Caco-2 (cell line): ENCODE measurements at regions not wholly inside any gene's neighbourhood (a gene's known extent, or its start where the extent isn't known, plus 50 kb on each side); places are given as distances from the start of the nearest gene placed in this dataset.

Experiments
- BruUV-seq: library from RNA; stranded (reverse); fragments of 400-500 nt; replicated peaks from 2 replicates; lab custom pipeline; 2021; lab: Mats Ljungman, UMichigan
- CTCF ChIA-PET: fragments of 300-600 bp; sonication (Branson Sonifier 250); formaldehyde crosslinking; loops from one replicate; lab custom pipeline; 2022; ENCODE audit warnings: antibody characterized with exemption; lab: Charles Lee
- POLR2A ChIA-PET: fragments of 300-600 bp; sonication (Branson Sonifier 250); formaldehyde crosslinking; loops from one replicate; lab custom pipeline; 2022; ENCODE audit warnings: antibody characterized with exemption; lab: Charles Lee
- DNase-seq, 2 experiments: peaks; one replicate each; pipeline versions ENCODE4 v3.0.0 to v3.0.0-alpha.2; 2020 to 2022
- H3K27me3 ChIP-seq: replicated peaks from 2 replicates; pipeline ENCODE4 v1.6.0; 2011; ENCODE audit warnings: low read length; ENCODE audit not compliant: control insufficient read depth, insufficient read depth
- H3K36me3 ChIP-seq: 2 replicates; pipeline ENCODE4 v1.5.1; 2011; ENCODE audit warnings: low read length; ENCODE audit not compliant: control insufficient read depth, insufficient read depth
- H3K4me1 ChIP-seq: fragments of 250-450 bp; sonication (Bioruptor Pico); 2 replicates; pipeline ENCODE4 v1.5.1; 2020; ENCODE audit warnings: mild to moderate bottlenecking
- H3K4me3 ChIP-seq: 2 replicates; pipeline ENCODE4 v1.5.1; 2011; ENCODE audit warnings: low read depth, mild to moderate bottlenecking, control low read depth, low read length
- H3K9me3 ChIP-seq: fragments of 250-450 bp; sonication (Bioruptor Pico); 2 replicates; pipeline ENCODE4 v1.5.1; 2020; ENCODE audit warnings: mild to moderate bottlenecking, moderate library complexity
- H3K27ac Mint-ChIP-seq: one replicate; pipeline ENCODE4 v1.8.0; 2022; ENCODE audit warnings: mixed read lengths; ENCODE audit not compliant: unreplicated experiment
- H3K27me3 Mint-ChIP-seq: one replicate; pipeline ENCODE4 v1.8.0; 2022; ENCODE audit warnings: mixed read lengths; ENCODE audit not compliant: insufficient read depth, unreplicated experiment
- H3K36me3 Mint-ChIP-seq: one replicate; pipeline ENCODE4 v1.8.0; 2022; ENCODE audit warnings: mild to moderate bottlenecking, mixed read lengths; ENCODE audit not compliant: insufficient read depth, unreplicated experiment
- H3K4me1 Mint-ChIP-seq: one replicate; pipeline ENCODE4 v1.8.0; 2022; ENCODE audit warnings: low read depth, mixed read lengths; ENCODE audit not compliant: unreplicated experiment
- H3K4me3 Mint-ChIP-seq: one replicate; pipeline ENCODE4 v1.8.0; 2022; ENCODE audit warnings: mild to moderate bottlenecking, moderate library complexity, mixed read lengths; ENCODE audit not compliant: unreplicated experiment
- H3K9me3 Mint-ChIP-seq: one replicate; pipeline ENCODE4 v1.8.0; 2022; ENCODE audit warnings: mixed read lengths; ENCODE audit not compliant: unreplicated experiment
- CTCF ChIP-seq, 2 experiments: fragments of 200-600 bp in 1 of 2; IDR thresholded peaks; 1 replicate in 1 of 2; 2 replicates in 1 of 2; pipeline versions ENCODE4 v1.5.1 to v1.8.0; 2011 to 2022; ENCODE audit warnings: antibody characterized with exemption in 1 of 2, control low read depth in 1 of 2, inconsistent platforms in 1 of 2, low read depth in 1 of 2, low read length in 1 of 2, mild to moderate bottlenecking in 1 of 2, moderate library complexity in 1 of 2; ENCODE audit not compliant: insufficient read depth in 1 of 2, severe bottlenecking in 1 of 2, unreplicated experiment in 1 of 2
- intact Hi-C: fragments of 100-400 bp; cut with micrococcal nuclease; formaldehyde crosslinking; loops from one replicate; pipeline ENCODE4 v1.10.0; 2022; ENCODE audit not compliant: unreplicated experiment

DNA sequence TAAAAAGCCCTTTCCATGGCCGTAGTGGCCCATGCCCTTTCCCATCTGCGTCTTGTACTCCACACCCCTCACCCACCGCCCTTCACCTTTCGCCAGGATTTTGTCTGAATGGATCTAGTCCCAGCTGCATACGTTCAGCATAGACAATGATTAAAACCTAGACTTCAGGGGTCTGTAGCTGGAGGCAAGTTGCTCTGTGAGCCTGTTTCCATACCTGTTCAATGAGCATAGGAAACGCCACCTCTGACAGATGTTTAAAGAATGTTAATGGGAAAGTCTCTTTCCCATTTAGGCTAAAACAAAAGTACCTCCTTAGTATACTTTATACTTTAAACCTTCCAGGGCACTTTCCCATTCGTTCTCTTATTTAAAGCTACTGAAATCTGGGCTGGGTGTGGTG lies 105.7 kb downstream of the SPRY4 start:
- CTCF ChIA-PET = no interaction called here
- H3K36me3 ChIP-seq = no peaks in the 10 kb centered on the region
- H3K9me3 Mint-ChIP-seq = no peaks in the 10 kb centered on the region
- no peak for TF ChIP-seq CTCF (IDR thresholded peaks at IDR 0.05; ENCODE audit: insufficient read depth in 1 of 2, low read depth in 1 of 2, low read length in 1 of 2, severe bottlenecking in 1 of 2, unreplicated experiment in 1 of 2)
- no peak overlapping the region for H3K4me3 Mint-ChIP-seq
- no TSS peak for BruUV-seq
- no peak overlapping the region for H3K4me3 ChIP-seq
- POLR2A ChIA-PET = no interaction called here
- no peaks in the 10 kb centered on the region for H3K9me3 ChIP-seq
- H3K27me3 ChIP-seq = no peaks in the 10 kb centered on the region
- no peaks in the 10 kb centered on the region for H3K27me3 Mint-ChIP-seq
- no peaks in the 10 kb centered on the region for H3K36me3 Mint-ChIP-seq
- no peak for DNase-seq
- intact Hi-C loops = loop anchor here (5.0 kb wide), 1 partner anchor 88 kb away; no protein-coding TSS in a partner anchor
- peaks cover 23% of the 10 kb centered on the region for H3K4me1 Mint-ChIP-seq
- peaks cover 26% of the 10 kb centered on the region for H3K4me1 ChIP-seq
- H3K27ac Mint-ChIP-seq = no peak overlapping the region

DNA sequence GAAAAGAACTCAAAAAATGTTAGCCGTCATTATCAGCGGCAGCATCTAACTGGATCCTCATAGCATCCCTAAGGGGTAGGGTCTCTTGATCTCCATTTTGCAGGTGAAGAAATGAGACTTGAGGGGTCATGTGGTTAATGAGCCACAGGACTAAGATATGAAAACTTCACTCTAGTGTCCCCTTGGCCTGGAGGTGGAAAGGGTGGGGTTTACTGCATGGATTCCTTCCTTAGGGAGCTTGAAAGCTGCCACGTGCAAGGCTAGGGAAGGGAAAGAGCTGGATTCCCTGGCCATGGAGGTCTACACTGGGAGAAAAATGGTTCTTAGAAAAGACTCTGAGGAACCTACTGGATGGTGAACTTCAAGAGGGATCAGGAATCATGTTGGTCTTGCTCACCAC lies 107.9 kb downstream of the SPRY4 start:
- no peaks in the 10 kb centered on the region for H3K27me3 ChIP-seq

GRCh38 chr5:142215915-142216681 lies 107.5 kb downstream of the NDFIP1 start:
- Mint-ChIP-seq H3K4me1 (peaks cover 16% of the 10 kb centered on the region), H3K27ac (peak overlapping the region; percentile 74), H3K9me3 (no peaks in the 10 kb centered on the region), H3K36me3 (no peaks in the 10 kb centered on the region), H3K27me3 (no peaks in the 10 kb centered on the region), H3K4me3 (no peak overlapping the region)
- Histone ChIP-seq H3K4me3 (no peak overlapping the region), H3K9me3 (no peaks in the 10 kb centered on the region), H3K27me3 (no peaks in the 10 kb centered on the region), H3K4me1 (peaks cover 22% of the 10 kb centered on the region), H3K36me3 (no peaks in the 10 kb centered on the region)
- peak in 1 of 2 experiments; percentile 6 for TF ChIP-seq CTCF (IDR thresholded peaks at IDR 0.05; ENCODE audit: insufficient read depth in 1 of 2, low read depth in 1 of 2, low read length in 1 of 2, severe bottlenecking in 1 of 2, unreplicated experiment in 1 of 2)
- intact Hi-C loops = loop anchor here (1.0 to 5.0 kb wide), 3 partner anchors 21 to 91 kb away; no protein-coding TSS in a partner anchor
- DNase-seq = peak; percentile 66 to 89
- POLR2A ChIA-PET = no interaction called here
- CTCF ChIA-PET = interaction anchor here (0.5 to 0.9 kb wide), 2 partner anchors 53 to 247 kb away, joined by 3 to 5 read pairs; partner anchors contain the start of gene RNF14
- TSS peak; percentile 80 for BruUV-seq

More for the DNA sequence above, 107.9 kb downstream of the SPRY4 start:
- Mint-ChIP-seq H3K27me3 (no peaks in the 10 kb centered on the region), H3K4me1 (peaks cover 23% of the 10 kb centered on the region), H3K27ac (peak overlapping the region; percentile 74), H3K4me3 (no peak overlapping the region), H3K36me3 (no peaks in the 10 kb centered on the region), H3K9me3 (no peaks in the 10 kb centered on the region)
- intact Hi-C loops = loop anchor here (2.0 to 5.0 kb wide), 2 partner anchors 20 to 90 kb away; no protein-coding TSS in a partner anchor
- DNase-seq = no peak
- no peaks in the 10 kb centered on the region for H3K9me3 ChIP-seq
- ChIA-PET POLR2A (interaction anchor here (0.6 kb wide), 1 partner anchor 106 kb away, joined by 5 read pairs; no protein-coding TSS in a partner anchor), CTCF (no interaction called here)
- no TSS peak for BruUV-seq
- no peak for TF ChIP-seq CTCF (IDR thresholded peaks at IDR 0.05; ENCODE audit: insufficient read depth in 1 of 2, low read depth in 1 of 2, low read length in 1 of 2, severe bottlenecking in 1 of 2, unreplicated experiment in 1 of 2)
- H3K4me1 ChIP-seq = peaks cover 22% of the 10 kb centered on the region
- no peaks in the 10 kb centered on the region for H3K36me3 ChIP-seq
- no peak overlapping the region for H3K4me3 ChIP-seq
